Uterus (tissue), 3 donors: ENCODE measurements at regions not wholly inside any gene's neighbourhood (a gene's known extent, or its start where the extent isn't known, plus 50 kb on each side); places are given as distances from the start of the nearest gene placed in this dataset.
A peak's percentile ranks its signal among the peaks of the same experiment; 100 is the strongest.

Experiments used
- DNase-seq, 2 donors: peaks; one replicate each; pipeline ENCODE4 v3.0.0-alpha.2; 2019 to 2020
- H3K27ac ChIP-seq, 2 donors: fragments of 200-600 bp; sonication (generic); 1 replicate in 1 of 2; 2 replicates in 1 of 2; pipeline ENCODE4 v1.5.1; 2016 to 2018
- H3K27me3 ChIP-seq, 2 donors: fragments of 200-600 bp; sonication (generic); one replicate each; pipeline ENCODE4 v1.5.1; 2018 to 2019; ENCODE audit warnings: control low read depth in 1 of 2
- H3K36me3 ChIP-seq, 2 donors: fragments of 200-600 bp; sonication (generic); one replicate each; pipeline ENCODE4 v1.5.1; 2019; ENCODE audit warnings: control low read depth in 1 of 2
- H3K4me1 ChIP-seq, 2 donors: fragments of 200-600 bp; sonication (generic); one replicate each; pipeline ENCODE4 v1.5.1; 2018 to 2019; ENCODE audit warnings: control low read depth in 1 of 2
- H3K4me3 ChIP-seq, 2 donors: fragments of 200-600 bp; sonication (generic); 1 replicate in 1 of 2; 2 replicates in 1 of 2; pipeline ENCODE4 v1.5.1; 2018 to 2019; ENCODE audit warnings: mild to moderate bottlenecking in 1 of 2
- H3K9me3 ChIP-seq, 2 donors: fragments of 200-600 bp; sonication (generic); one replicate each; pipeline ENCODE4 v1.5.1; 2019; ENCODE audit warnings: control low read depth in 1 of 2
- CTCF ChIP-seq, 4 experiments: fragments of 200-600 bp in 2 of 4; fragments of 450-650 bp in 2 of 4; sonication (generic) in 2 of 4; IDR thresholded peaks; one replicate each; pipeline ENCODE4 v1.5.1; 2016 to 2019; ENCODE audit warnings: antibody characterized with exemption in 4 of 4, mild to moderate bottlenecking in 2 of 4, moderate library complexity in 1 of 4
- POLR2A ChIP-seq, 2 donors: fragments of 450-650 bp; IDR thresholded peaks; one replicate each; pipeline ENCODE4 v1.6.1; 2016; ENCODE audit warnings: antibody characterized with exemption in 2 of 2, mild to moderate bottlenecking in 1 of 2, moderate library complexity in 1 of 2
- intact Hi-C: fragments of 100-400 bp; cut with DNase I; formaldehyde crosslinking; loops from one replicate; pipeline ENCODE4 v1.15.1; 2023; ENCODE audit warnings: low total_unique reads
- donor health status: DM: yes; HTN: yes; CAD: no.

- intact Hi-C loops: no loop called here
- Histone ChIP-seq H3K27me3 (no peaks in the 10 kb centered on the region), H3K4me3 (no peak overlapping the region), H3K27ac (no peak overlapping the region), H3K4me1 (no peaks in the 10 kb centered on the region), H3K9me3 (no peaks in the 10 kb centered on the region), H3K36me3 (no peaks in the 10 kb centered on the region)
- DNase-seq: no peak
- no peak for TF ChIP-seq POLR2A (IDR thresholded peaks at IDR 0.05)
- TF ChIP-seq CTCF (IDR thresholded peaks at IDR 0.05): no peak
Measured at GRCh38 chr16:79810449-79811189, 210.1 kb upstream of the MAF start.

GRCh38 chr16:79809376-79809775, 208.8 kb upstream of the MAF start:
- Histone ChIP-seq H3K27me3 (no peaks in the 10 kb centered on the region), H3K36me3 (no peaks in the 10 kb centered on the region), H3K27ac (peak overlapping the region in 1 of 2 donors; percentile 3), H3K4me1 (no peaks in the 10 kb centered on the region), H3K4me3 (no peak overlapping the region), H3K9me3 (no peaks in the 10 kb centered on the region)
- intact Hi-C loops: no loop called here
- no peak for DNase-seq
- no peak for TF ChIP-seq POLR2A (IDR thresholded peaks at IDR 0.05)
- no peak for TF ChIP-seq CTCF (IDR thresholded peaks at IDR 0.05)

- no peak for DNase-seq
- no peaks in the 10 kb centered on the region for H3K9me3 ChIP-seq
- intact Hi-C loops: no loop called here
- no peak for TF ChIP-seq POLR2A (IDR thresholded peaks at IDR 0.05)
- no peaks in the 10 kb centered on the region for H3K4me1 ChIP-seq
- H3K27me3 ChIP-seq: no peaks in the 10 kb centered on the region
- no peaks in the 10 kb centered on the region for H3K36me3 ChIP-seq
- H3K27ac ChIP-seq: peak overlapping the region in 1 of 2 donors; percentile 3
- no peak overlapping the region for H3K4me3 ChIP-seq
Measured at GRCh38 chr16:79808731-79809130, 208.2 kb upstream of the MAF start.

- no peaks in the 10 kb centered on the region for H3K4me1 ChIP-seq
- no peaks in the 10 kb centered on the region for H3K27me3 ChIP-seq
- H3K4me3 ChIP-seq: no peak overlapping the region
- intact Hi-C loops: no loop called here
- no peak for TF ChIP-seq POLR2A (IDR thresholded peaks at IDR 0.05)
- TF ChIP-seq CTCF (IDR thresholded peaks at IDR 0.05): no peak
- H3K9me3 ChIP-seq: no peaks in the 10 kb centered on the region
- H3K36me3 ChIP-seq: no peaks in the 10 kb centered on the region
- no peak overlapping the region for H3K27ac ChIP-seq
- no peak for DNase-seq
Measured at GRCh38 chr16:79806757-79807156, 206.2 kb upstream of the MAF start.

- Histone ChIP-seq H3K36me3 (no peaks in the 10 kb centered on the region), H3K4me3 (no peak overlapping the region), H3K27ac (no peak overlapping the region), H3K4me1 (no peaks in the 10 kb centered on the region), H3K9me3 (no peaks in the 10 kb centered on the region), H3K27me3 (no peaks in the 10 kb centered on the region)
- TF ChIP-seq CTCF (IDR thresholded peaks at IDR 0.05) (no peak), POLR2A (IDR thresholded peaks at IDR 0.05) (no peak)
- intact Hi-C loops: no loop called here
- DNase-seq: no peak
Measured at GRCh38 chr16:79805621-79806020, 205.1 kb upstream of the MAF start.
